GM06990 (cell line): ENCODE measurements at regions not wholly inside any gene's neighbourhood (a gene's known extent, or its start where the extent isn't known, plus 50 kb on each side); places are given as distances from the start of the nearest gene placed in this dataset.

Source experiments
- DNase-seq: peaks from one replicate; pipeline ENCODE4 v3.0.0-alpha.2; 2011; ENCODE audit not compliant: insufficient read length; ENCODE audit errors: extremely low read depth
- H3K27me3 ChIP-seq: replicated peaks from 2 replicates; pipeline ENCODE4 v1.6.0; 2011; ENCODE audit warnings: low read length; ENCODE audit not compliant: control insufficient read depth, insufficient read depth
- H3K36me3 ChIP-seq: 2 replicates; pipeline ENCODE4 v1.5.1; 2011; ENCODE audit warnings: low read length; ENCODE audit not compliant: control insufficient read depth, insufficient read depth
- H3K4me3 ChIP-seq: replicated peaks from 2 replicates; pipeline ENCODE4 v1.5.1; 2011; ENCODE audit warnings: low read depth, mild to moderate bottlenecking, control low read depth, low read length
- CTCF ChIP-seq: IDR thresholded peaks from 2 replicates; pipeline ENCODE4 v1.5.1; 2011; ENCODE audit warnings: low read length, control low read depth, mild to moderate bottlenecking, inconsistent platforms; ENCODE audit not compliant: insufficient read depth, poor library complexity, severe bottlenecking

- no peaks in the 10 kb centered on the region for H3K36me3 ChIP-seq
- H3K4me3 ChIP-seq: no peak overlapping the region
- no peak for DNase-seq
- H3K27me3 ChIP-seq: no peaks in the 10 kb centered on the region; the same call in 1 of the 2 replicates
- TF ChIP-seq CTCF: no peak
These were observed 300.6 kb downstream of the SATB1 start for GRCh38 chr3:18124501-18124900.

- Histone ChIP-seq H3K27me3 (no peaks in the 10 kb centered on the region; the same call in 1 of the 2 replicates), H3K36me3 (no peaks in the 10 kb centered on the region), H3K4me3 (no peak overlapping the region)
- no peak for TF ChIP-seq CTCF
- DNase-seq: no peak
These were observed 302.9 kb downstream of the SATB1 start for GRCh38 chr3:18122264-18122663.

GRCh38 chr3:18121020-18121419, 304.1 kb downstream of the SATB1 start:
- Histone ChIP-seq H3K36me3 (no peaks in the 10 kb centered on the region), H3K27me3 (no peaks in the 10 kb centered on the region), H3K4me3 (no peak overlapping the region)
- no peak for DNase-seq
- no peak for TF ChIP-seq CTCF

- no peak for TF ChIP-seq CTCF
- DNase-seq: no peak
- H3K27me3 ChIP-seq: no peaks in the 10 kb centered on the region
- no peak overlapping the region for H3K4me3 ChIP-seq
- H3K36me3 ChIP-seq: no peaks in the 10 kb centered on the region
These were observed 305.3 kb downstream of the SATB1 start for GRCh38 chr3:18119866-18120265.

GRCh38 chr3:18114894-18115293, 310.2 kb downstream of the SATB1 start:
- H3K4me3 ChIP-seq: no peak overlapping the region
- no peak for DNase-seq
- H3K36me3 ChIP-seq: no peaks in the 10 kb centered on the region
- no peak for TF ChIP-seq CTCF
- H3K27me3 ChIP-seq: no peaks in the 10 kb centered on the region

GRCh38 chr3:18113417-18113816, 311.7 kb downstream of the SATB1 start:
- H3K4me3 ChIP-seq: no peak overlapping the region
- no peak for DNase-seq
- H3K36me3 ChIP-seq: no peaks in the 10 kb centered on the region
- TF ChIP-seq CTCF: no peak
- no peaks in the 10 kb centered on the region for H3K27me3 ChIP-seq
